ENCODE measurements at regions not wholly inside any gene's neighbourhood (a gene's known extent, or its start where the extent isn't known, plus 50 kb on each side); places are given as distances from the start of the nearest gene placed in this dataset.
"Not testable (repeated sequence)": the region's sequence is repeated elsewhere in the genome, so short reads cannot be mapped to it uniquely, and the experiment has no call there.

GRCh38 chr1:161444255-161444654 is 61.0 kb upstream of the FCGR2A start:
- TF ChIP-seq, protein P1, sequence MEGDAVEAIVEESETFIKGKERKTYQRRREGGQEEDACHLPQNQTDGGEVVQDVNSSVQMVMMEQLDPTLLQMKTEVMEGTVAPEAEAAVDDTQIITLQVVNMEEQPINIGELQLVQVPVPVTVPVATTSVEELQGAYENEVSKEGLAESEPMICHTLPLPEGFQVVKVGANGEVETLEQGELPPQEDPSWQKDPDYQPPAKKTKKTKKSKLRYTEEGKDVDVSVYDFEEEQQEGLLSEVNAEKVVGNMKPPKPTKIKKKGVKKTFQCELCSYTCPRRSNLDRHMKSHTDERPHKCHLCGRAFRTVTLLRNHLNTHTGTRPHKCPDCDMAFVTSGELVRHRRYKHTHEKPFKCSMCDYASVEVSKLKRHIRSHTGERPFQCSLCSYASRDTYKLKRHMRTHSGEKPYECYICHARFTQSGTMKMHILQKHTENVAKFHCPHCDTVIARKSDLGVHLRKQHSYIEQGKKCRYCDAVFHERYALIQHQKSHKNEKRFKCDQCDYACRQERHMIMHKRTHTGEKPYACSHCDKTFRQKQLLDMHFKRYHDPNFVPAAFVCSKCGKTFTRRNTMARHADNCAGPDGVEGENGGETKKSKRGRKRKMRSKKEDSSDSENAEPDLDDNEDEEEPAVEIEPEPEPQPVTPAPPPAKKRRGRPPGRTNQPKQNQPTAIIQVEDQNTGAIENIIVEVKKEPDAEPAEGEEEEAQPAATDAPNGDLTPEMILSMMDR (IDR thresholded peaks at IDR 0.05) = not testable (repeated sequence)
- TF ChIP-seq POLR2A, POLR2AphosphoS5 (IDR thresholded peaks at IDR 0.05): not testable (repeated sequence)

Data from prostate gland (tissue), 2 donors.